GM18867 (cell line): ENCODE measurements at regions not wholly inside any gene's neighbourhood (a gene's known extent, or its start where the extent isn't known, plus 50 kb on each side); places are given as distances from the start of the nearest gene placed in this dataset.
A peak's percentile ranks its signal among the peaks of the same experiment; 100 is the strongest.

Experiments used
- ATAC-seq: cut with Tn5 transposase; IDR thresholded peaks from one replicate; pipeline ENCODE4 v1.9.1; 2021; ENCODE audit warnings: mild to moderate bottlenecking, moderate library complexity; ENCODE audit not compliant: unreplicated experiment

DNA sequence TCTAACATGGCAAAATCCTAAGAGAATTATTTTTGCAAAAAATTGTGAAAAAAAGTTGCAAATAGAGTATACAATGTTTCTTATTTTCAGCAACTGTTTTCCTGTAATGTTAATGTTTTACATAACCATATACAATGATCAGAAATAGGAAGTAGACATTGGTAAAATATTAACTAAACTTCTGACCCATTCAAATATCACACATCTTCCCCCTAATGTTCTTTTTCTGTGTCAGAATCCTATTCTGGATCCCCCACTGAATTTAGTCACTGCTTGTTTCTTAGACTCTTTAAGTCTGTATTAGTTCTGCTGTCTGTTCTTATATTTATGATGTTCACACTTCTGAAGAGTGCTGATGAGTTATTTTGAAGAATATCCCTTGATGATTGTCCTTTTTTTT lies 62.0 kb downstream of the HFE start:
- ATAC-seq = no peak

DNA sequence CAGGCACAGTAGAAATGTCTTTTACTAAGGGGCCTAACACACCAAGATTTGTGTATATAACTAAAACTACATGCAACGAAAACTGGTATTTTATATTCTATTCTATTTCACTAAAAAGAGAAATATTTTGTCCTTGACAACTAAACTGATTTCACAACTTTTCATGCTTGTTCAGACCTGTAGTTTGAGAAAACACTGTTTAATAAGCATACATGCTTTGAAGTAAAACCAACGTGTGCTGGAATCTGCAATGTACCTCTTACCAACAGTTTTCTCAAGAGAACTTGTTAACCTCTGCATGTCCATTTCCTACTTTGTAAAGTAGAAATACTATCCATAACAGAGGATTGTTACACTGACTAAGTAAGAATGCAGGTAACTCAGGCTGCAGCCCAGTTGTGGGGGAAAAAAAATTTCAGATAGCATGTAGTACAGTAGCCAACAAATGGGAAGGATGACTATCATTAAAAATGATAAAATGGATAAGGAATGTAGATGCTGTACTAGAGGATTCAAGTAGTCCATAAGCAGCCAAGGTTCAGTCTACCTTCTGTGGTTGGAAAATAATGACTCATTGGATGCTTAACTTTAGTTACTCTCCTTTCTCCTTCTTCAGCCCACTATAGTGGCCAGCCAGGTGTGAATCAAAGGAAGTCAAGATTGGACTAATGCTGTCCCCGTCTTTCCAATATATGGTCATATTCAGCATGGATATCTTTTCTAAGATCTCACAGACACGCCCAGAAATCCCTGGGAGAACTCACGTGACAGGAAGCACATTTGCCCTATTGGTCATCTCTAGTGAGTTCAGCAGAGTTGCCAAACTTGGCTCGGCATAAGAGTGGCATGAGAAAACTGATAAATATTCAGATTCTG lies 65.2 kb downstream of the HFE start:
- ATAC-seq = no peak

DNA sequence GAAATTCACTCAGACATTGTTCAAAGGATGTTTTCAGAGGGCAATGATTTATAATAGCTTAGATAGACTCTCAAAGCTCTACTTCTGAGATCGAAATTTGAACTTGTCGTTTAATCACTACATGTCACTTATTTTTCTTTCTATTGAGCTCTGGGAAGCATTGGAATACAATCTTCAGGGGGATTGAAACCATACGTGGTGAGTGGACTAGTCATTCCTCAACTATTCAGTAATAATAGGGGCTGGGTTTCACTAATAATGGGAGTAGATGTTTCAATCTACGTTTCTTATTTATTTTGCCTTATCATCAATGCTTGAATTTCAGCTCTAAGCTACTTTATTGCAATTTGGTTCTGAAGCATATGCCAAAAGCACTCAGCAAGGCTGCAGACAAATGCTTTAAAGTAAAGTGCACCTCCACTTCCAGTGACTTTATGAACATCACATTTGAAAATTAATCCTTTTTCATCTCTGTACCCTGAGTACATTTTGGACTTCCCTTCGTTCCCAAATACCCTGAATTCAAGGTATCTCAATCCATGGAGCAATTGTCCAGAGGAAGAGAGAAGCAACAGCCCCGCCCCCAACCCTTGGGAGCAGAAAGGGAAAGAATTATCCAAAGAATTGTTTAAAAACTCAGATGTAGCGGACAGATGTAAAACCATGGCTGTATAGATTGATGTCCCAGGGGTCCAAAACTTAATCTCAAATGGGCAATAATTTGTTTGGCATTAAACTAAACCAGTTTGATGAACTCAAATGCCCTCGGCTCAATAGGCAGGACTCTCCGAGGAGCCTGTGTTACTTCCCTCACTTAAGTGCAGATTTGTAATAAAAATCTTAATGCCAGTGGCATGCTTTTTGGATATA lies 68.1 kb downstream of the HFE start:
- no peak for ATAC-seq

DNA sequence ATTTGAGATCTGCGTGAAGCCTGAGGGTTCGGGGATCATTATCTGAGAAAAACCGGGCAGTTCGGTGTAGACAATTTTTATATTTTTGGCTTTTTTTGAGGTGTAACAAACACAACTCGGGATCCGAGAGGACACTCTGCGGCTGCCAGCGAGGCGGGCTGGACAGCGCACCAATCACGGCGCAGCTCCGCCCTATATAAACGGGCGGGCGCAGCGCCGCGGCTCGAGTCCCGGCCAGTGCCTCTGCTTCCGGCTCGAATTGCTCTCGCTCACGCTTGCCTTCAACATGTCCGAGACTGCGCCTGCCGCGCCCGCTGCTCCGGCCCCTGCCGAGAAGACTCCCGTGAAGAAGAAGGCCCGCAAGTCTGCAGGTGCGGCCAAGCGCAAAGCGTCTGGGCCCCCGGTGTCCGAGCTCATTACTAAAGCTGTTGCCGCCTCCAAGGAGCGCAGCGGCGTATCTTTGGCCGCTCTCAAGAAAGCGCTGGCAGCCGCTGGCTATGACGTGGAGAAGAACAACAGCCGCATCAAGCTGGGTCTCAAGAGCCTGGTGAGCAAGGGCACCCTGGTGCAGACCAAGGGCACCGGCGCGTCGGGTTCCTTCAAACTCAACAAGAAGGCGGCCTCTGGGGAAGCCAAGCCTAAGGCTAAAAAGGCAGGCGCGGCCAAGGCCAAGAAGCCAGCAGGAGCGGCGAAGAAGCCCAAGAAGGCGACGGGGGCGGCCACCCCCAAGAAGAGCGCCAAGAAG lies 69.0 kb downstream of the HFE start:
- ATAC-seq = peak; percentile 45

DNA sequence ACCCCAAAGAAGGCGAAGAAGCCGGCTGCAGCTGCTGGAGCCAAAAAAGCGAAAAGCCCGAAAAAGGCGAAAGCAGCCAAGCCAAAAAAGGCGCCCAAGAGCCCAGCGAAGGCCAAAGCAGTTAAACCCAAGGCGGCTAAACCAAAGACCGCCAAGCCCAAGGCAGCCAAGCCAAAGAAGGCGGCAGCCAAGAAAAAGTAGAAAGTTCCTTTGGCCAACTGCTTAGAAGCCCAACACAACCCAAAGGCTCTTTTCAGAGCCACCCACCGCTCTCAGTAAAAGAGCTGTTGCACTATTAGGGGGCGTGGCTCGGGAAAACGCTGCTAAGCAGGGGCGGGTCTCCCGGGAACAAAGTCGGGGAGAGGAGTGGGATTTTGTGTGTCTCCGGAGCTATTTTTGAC lies 69.6 kb downstream of the HFE start:
- peak; percentile 2 for ATAC-seq

DNA sequence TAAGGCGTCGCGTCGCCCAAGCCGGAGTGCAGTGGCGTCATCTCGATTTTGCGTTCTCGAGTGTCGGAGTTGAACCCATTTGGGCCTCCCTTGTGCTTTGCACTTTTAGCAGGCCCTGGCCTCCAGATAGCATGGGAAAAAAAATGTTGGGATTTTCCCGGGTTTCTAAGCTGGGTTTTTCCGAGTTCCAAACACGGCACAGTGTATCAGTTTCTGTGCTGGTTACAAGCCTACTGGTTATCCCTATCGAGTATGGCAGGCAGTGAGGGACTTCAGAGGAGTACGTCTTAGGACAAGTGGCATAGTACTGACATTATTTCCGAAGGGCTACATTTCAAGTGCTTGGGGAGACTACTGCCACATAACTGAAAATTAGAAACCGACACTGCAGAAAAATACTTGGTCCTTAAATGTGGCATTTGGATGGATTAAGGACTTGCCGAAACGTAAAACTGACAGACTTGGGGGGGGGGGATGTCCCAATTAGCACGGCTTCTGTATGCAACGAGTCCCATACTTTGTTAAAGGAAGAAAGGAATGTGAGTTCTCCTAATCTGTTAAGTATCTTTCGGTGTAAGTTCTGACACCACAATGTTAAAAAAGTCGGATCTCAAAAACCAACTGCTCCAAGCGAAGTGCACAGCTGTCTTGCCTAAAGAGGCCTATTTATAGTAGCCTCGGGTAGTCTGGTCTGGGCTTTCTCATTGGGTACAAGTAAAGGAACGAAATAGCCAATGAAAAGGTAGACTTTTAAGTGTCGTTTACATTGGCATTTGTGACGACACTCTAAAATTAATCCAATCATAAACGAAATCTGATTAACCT lies 70.2 kb downstream of the HFE start:
- peak; percentile 60 for ATAC-seq

DNA sequence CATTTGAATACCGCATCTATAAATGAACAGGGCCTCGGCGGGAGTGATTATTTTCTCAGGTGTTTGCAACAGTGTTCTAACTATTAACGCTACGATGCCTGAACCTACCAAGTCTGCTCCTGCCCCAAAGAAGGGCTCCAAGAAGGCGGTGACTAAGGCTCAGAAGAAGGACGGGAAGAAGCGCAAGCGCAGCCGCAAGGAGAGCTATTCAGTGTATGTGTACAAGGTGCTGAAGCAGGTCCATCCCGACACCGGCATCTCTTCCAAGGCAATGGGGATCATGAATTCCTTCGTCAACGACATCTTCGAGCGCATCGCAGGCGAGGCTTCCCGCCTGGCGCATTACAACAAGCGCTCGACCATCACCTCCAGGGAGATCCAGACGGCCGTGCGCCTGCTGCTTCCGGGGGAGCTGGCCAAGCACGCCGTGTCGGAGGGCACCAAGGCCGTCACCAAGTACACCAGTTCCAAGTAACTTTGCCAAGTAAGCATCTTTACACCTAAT lies 70.9 kb downstream of the HFE start:
- ATAC-seq = peak; percentile 7

DNA sequence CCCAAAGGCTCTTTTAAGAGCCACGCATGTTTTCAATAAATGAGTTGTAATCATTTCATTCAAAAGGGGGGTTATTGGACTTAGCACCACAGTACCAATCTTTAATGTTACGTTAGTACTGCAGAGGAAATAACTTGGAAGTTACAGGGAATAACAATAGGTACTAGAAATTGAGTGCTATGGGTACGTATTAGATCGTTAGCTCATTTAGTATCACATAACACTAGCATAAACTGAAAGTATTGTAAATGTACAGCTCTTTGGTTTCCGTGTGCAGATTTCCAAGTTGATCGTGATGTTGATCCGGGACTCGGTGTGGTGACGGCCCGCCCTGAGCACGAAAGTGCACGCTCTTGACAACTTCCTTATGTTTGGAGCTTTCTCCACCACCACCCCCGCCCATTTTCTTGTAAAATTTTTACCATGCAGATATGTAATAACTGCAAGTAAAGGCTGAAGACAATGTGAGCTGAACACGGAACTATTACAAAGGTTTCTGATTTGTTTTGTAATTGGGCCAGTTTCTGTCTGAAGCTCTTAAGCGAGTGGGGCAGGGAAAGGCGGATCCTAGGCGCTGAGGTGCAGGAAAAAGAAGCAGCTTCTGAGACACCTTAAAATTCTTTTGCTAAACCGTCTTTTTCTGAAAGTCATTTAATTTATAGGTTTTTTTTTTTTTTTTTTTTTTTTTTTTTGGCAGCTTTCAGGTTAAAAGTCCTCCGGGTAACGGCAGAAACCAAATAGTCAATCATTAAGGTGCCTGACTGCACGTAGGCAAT lies 71.5 kb downstream of the HFE start:
- ATAC-seq = peak; percentile 8

DNA sequence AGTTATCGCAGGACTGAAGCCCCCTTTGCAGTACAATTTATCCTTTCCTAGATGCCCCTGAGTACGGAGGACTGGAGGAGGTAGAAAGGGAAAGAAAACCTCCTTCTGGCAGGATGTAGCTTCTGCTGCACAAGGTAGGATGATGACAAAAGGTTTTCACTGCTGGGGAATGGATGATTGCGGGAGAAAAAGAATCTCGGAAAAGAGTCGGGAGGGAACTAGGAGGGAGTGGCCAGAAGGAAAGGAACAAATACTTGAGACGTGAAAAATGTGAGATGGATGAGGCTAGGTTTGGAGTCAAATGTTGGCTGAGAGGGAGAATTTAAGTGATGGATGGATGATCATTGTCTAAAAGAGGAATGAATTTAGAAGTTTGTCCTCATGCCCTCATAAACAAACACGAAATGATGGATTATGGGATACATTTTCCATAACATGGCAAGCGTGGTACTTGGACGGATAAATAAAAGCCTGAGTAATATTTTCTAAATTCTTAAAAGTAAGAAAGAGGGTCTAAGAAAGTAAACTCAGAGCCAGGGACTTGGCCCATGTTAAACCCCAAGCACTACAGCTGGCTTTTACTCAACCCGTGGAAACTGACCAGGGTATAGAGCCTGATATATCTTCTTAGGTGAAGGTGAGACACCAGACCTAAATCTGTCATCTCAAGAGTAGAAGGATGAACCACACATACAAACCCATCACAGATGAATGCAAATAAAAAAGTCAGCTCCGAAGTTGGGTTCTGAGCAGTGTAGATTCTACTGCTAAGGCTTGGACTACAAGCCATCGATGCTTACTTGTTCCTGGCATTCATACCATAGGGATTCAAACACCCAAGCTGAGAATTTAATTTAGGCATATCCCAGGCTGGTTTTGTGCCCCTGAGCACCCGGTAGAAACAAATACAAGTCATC lies 72.4 kb downstream of the HFE start:
- ATAC-seq = no peak

DNA sequence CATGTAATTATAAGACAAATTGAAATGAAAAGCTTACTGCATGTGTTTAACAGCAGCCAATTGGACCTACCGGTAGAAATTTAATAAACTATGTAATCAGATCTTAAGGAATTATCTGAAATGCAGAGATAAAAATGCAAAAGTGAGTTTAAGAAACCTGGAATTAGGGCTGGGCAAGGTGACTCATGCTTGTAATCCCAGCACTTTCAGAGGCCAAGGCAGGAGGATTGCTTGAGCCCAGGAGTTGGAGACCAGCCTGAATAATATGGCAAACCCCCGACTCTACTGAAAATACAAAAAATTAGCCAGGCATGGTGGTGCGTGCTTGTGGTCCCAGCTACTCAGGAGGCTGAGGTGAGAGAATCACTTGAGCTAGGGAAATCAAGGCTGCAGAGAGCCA lies 74.1 kb downstream of the HFE start:
- no peak for ATAC-seq

DNA sequence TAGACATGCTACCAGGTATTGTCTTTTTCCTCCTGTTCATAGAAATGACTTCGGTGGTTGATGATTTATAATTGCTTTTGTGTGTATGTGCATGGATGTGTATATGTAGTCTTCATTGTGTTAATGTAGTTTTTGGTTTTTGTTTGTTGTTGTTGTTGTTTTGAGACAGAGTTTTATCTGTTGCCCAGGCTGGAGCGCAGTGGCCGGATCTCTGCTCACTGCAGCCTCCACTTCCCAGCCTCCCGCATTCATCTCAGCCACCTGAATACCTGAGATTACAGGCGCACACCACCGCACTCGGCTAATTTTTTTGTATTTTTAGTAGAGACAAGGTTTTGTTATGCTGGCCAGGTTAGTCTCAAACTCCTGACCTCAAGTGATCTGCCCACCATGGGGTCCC lies 75.2 kb downstream of the HFE start:
- ATAC-seq = no peak

DNA sequence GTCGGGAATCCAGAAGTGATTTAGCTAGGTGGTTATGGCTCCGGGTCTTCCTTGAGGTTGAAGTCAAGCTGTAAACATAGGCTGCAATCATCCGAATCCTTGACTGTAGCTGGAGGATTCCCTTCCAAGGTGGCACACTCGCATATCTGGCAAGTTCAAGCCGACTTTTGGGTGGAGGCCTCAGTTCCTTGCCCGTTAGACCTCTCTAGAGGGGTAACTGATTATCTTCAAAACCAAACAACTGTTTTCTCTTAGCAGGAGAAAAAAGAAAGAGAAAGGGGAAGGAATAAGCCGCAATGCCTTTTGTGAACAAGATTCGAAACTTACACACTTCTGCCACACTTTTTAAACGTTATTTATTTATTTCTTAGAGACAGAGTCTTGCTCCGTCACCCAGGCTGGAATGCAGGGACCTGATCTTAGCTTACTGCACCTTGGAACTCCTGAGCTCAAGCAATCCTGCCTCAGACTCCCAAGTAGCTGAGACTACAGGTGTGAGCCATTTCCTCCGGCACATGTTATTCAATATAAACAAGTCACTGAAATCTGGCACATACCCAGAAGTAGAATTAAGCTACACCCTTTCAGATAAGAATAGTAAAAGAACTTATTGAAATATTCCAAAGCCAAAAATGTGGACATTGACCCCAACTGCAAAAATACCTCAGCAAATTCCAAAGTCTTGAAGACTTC lies 76.3 kb downstream of the HFE start:
- ATAC-seq = no peak

DNA sequence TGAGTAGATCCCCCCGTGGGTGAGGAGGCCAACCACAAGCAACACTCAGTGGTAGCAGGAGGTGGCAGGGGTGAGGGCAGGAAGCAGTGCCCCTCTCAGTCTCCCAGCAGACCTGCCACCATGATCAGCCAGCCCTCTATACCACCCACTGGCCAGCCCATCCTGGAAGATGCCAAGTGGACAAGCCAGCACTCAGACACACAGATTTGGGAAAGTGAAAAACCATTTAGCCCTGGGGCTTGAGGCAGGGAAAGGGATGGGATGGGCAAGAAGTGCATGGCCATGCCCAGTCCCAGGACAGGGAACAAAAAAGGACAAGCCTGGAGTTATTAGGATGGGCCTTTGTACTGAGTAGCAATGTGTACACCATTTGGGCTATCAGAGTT lies 76.9 kb downstream of the HFE start:
- ATAC-seq = no peak

DNA sequence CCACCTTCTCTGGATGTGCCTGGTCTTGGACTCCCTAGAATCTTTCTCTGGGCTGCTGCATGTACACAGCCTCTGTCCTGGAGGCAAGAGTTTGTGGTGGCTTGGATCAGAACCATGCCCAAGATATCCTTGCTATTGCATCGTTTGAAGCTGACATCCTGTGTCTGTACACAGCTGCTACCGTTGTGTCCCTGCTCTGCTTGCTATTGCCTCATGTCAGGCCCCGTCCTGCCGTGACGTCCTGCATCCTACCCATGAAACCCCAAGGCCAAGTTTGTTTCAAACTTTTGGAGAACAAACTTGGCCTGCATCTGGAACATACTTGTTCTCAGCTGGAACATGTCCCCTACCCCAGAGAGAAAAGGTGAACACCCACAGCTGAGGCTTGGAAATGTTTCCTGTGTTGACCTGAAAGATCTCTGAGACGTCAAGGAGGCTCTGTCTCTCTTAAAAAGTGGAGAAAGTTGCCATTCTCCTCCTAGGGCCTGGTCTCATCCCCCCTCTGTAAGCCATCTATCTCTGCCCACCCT lies 78.1 kb downstream of the HFE start:
- no peak for ATAC-seq

DNA sequence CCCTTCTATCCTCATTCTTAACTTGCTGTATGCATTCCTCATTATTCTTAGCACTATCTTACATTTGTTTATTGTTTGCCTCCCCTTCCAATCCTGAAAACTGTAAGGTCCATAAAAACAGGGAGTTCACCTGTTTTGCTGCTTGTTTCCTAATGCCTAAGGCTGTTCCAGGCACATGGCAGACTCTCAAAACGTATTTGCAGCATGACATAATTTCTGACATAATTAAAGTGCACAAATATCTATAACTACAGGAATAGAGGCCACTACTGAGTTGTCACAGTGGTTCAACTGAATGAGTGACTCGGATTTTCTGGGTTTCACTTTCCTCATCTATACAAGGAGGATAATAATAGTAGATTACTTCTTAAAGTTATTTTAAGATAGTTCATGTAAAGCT lies 83.0 kb downstream of the HFE start:
- ATAC-seq = no peak

DNA sequence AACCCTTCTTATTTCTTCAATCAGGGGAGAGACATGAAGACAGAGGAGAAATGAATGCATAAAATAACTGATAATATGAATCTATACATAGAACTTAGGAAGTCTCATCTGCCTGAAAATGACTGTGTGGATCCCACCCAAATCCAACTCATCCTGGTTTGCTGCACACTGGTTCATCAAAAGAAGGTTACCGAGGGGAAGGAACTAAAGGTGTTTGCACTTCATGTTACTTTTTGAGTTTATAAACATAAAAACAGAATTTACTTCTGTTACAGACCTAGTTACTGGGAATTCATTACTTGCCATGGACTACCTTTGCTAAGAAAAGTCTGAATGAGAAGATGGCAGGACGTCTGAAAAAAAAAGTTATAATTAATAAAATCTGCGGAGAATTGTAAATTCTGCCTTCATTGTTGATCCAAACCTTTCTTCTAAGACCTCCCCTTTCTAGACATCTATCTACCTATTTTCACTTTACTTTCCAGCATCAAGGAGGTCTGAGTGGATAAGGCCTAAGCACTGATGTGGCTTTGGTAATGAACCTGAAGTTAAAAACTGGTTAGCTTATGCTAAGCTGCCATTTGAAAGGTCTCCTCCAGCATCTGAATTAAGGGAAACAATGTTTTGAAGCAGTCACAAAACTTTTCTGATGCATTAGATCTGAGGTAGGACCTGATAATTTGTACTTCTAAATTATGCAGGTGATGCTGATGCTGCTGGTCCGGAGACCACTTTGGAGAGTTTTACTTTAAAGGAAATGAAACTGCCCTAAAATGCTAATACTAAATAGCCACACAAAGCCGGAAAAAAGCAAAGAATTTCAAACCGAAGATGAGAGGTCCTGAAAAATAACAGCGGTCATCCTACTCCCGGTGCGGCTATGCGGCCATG lies 84.0 kb downstream of the HFE start:
- ATAC-seq = no peak

DNA sequence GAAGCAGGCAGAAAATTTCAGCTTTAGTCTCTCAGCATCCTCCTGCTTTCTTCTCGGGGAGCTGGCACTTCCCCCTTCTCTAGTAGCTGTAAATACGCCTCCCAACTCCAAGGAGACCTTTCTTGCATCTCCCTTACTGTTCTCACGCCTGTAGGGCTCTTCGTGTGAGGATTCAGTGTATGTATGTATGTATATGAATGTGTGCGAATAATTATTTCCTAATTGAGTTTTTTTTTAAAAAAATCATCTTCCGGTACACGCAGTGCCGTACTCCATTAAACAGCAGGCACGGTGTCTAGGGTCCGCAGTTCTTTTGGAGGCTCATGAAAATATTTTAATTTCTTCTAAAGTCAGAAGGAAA lies 85.4 kb downstream of the HFE start:
- peak; percentile 17 for ATAC-seq
